SU-DHL-6 (cell line): ENCODE measurements at regions not wholly inside any gene's neighbourhood (a gene's known extent, or its start where the extent isn't known, plus 50 kb on each side); places are given as distances from the start of the nearest gene placed in this dataset.

Source experiments
- H2AFZ ChIP-seq: fragments of 200-600 bp; sonication (generic); 2 replicates; pipeline ENCODE4 v1.6.1; 2014; ENCODE audit warnings: low read depth, mild to moderate bottlenecking, moderate library complexity, mixed read lengths, antibody characterized with exemption, low read length; ENCODE audit not compliant: severe bottlenecking
- H3F3A ChIP-seq: fragments of 200-600 bp; shearing (Covaris generic); 2 replicates; pipeline ENCODE4 v1.6.0; 2016; ENCODE audit warnings: antibody characterized with exemption, mild to moderate bottlenecking; ENCODE audit not compliant: insufficient read depth
- H3K27ac ChIP-seq: fragments of 200-600 bp; sonication (generic); 2 replicates; pipeline ENCODE4 v1.5.1; 2016; ENCODE audit warnings: low read depth, mild to moderate bottlenecking, low read length, moderate library complexity, mixed read lengths
- H3K27me3 ChIP-seq: fragments of 200-600 bp; sonication (generic), shearing (Covaris generic); 2 replicates; pipeline ENCODE4 v1.6.0; 2014; ENCODE audit warnings: mild to moderate bottlenecking, low read length
- H3K36me3 ChIP-seq: fragments of 200-600 bp; sonication (generic); 2 replicates; pipeline ENCODE4 v1.6.1; 2014; ENCODE audit warnings: mild to moderate bottlenecking, low read length, mixed read lengths
- H3K4me2 ChIP-seq: fragments of 300-600, 200-600 bp; shearing (Covaris generic), sonication (generic); 2 replicates; pipeline ENCODE4 v1.6.0; 2014; ENCODE audit warnings: low read length, low read depth, mild to moderate bottlenecking; ENCODE audit not compliant: poor library complexity, severe bottlenecking
- H3K4me3 ChIP-seq: fragments of 200-600 bp; sonication (generic); 2 replicates; pipeline ENCODE4 v1.5.1; 2014; ENCODE audit warnings: antibody characterized with exemption, low read length, mild to moderate bottlenecking, mixed read lengths; ENCODE audit not compliant: insufficient read depth, poor library complexity, severe bottlenecking
- H3K79me2 ChIP-seq: fragments of 200-600 bp; sonication (generic); 2 replicates; pipeline ENCODE4 v1.6.1; 2014; ENCODE audit warnings: mild to moderate bottlenecking, low read length, moderate library complexity; ENCODE audit not compliant: insufficient read depth
- H3K9ac ChIP-seq: fragments of 200-600 bp; sonication (generic); 2 replicates; pipeline ENCODE4 v1.7.0; 2014; ENCODE audit warnings: mild to moderate bottlenecking, low read length
- H3K9me2 ChIP-seq: fragments of 200-600 bp; sonication (generic); replicated peaks from 2 replicates; pipeline ENCODE4 v1.6.1; 2014; ENCODE audit warnings: low read length; ENCODE audit not compliant: insufficient read depth
- H3K9me3 ChIP-seq: fragments of 200-600 bp; sonication (generic); 2 replicates; pipeline ENCODE4 v1.6.1; 2014; ENCODE audit warnings: low read length, mixed read lengths; ENCODE audit not compliant: insufficient read depth
- H4K20me1 ChIP-seq: fragments of 200-600 bp; sonication (generic); 2 replicates; pipeline ENCODE4 v1.6.1; 2014; ENCODE audit warnings: low read depth, mild to moderate bottlenecking, antibody characterized with exemption, low read length, moderate library complexity, mixed read lengths
- CTCF ChIP-seq: fragments of 200-600 bp; sonication (generic); IDR thresholded peaks from one replicate; pipeline ENCODE4 v1.5.1; 2017; ENCODE audit warnings: antibody characterized with exemption, mild to moderate bottlenecking, low read length, moderate library complexity; ENCODE audit not compliant: insufficient read depth, poor library complexity, severe bottlenecking
- EZH2phosphoT487 ChIP-seq: fragments of 200-600 bp; sonication (generic), shearing (Covaris generic); conservative IDR thresholded peaks from 2 replicates; pipeline ENCODE4 v1.6.1; 2018; ENCODE audit warnings: mild to moderate bottlenecking, antibody characterized with exemption, low read length, moderate library complexity, mixed read lengths

- no peak overlapping the region for H2AFZ ChIP-seq
- H3K4me3 ChIP-seq, result no peak overlapping the region
- H3K27ac ChIP-seq, result no peak overlapping the region
- no peaks in the 10 kb centered on the region for H4K20me1 ChIP-seq
- no peaks in the 10 kb centered on the region for H3K36me3 ChIP-seq
- no peaks in the 10 kb centered on the region for H3K9me3 ChIP-seq
- no peaks in the 10 kb centered on the region for H3K9me2 ChIP-seq
- no peaks in the 10 kb centered on the region for H3F3A ChIP-seq
- no peaks in the 10 kb centered on the region for H3K79me2 ChIP-seq
- no peaks in the 10 kb centered on the region for H3K27me3 ChIP-seq
- TF ChIP-seq CTCF, result no peak
- H3K9ac ChIP-seq, result no peak overlapping the region
- no peak overlapping the region for H3K4me2 ChIP-seq
Observed at GRCh38 chr15:94770199-94770598, 538.8 kb downstream of the MCTP2 start.

GRCh38 chr15:94777037-94777436, 545.7 kb downstream of the MCTP2 start:
- Histone ChIP-seq H3K79me2 (no peaks in the 10 kb centered on the region), H3K27me3 (no peaks in the 10 kb centered on the region), H3F3A (no peaks in the 10 kb centered on the region), H3K9me2 (no peaks in the 10 kb centered on the region), H4K20me1 (no peaks in the 10 kb centered on the region), H3K4me2 (no peak overlapping the region), H3K9me3 (no peaks in the 10 kb centered on the region), H2AFZ (no peak overlapping the region), H3K27ac (no peak overlapping the region), H3K4me3 (no peak overlapping the region), H3K9ac (no peak overlapping the region), H3K36me3 (no peaks in the 10 kb centered on the region)
- TF ChIP-seq EZH2phosphoT487, result no peak
- no peak for TF ChIP-seq CTCF

- Histone ChIP-seq H3K27ac (no peak overlapping the region), H3K9me3 (no peaks in the 10 kb centered on the region), H3K27me3 (no peaks in the 10 kb centered on the region), H3F3A (no peaks in the 10 kb centered on the region), H3K4me2 (no peak overlapping the region), H3K9me2 (no peaks in the 10 kb centered on the region), H3K36me3 (no peaks in the 10 kb centered on the region), H4K20me1 (no peaks in the 10 kb centered on the region), H3K9ac (no peak overlapping the region), H3K4me3 (no peak overlapping the region), H3K79me2 (no peaks in the 10 kb centered on the region), H2AFZ (no peak overlapping the region)
- TF ChIP-seq CTCF (no peak), EZH2phosphoT487 (no peak)
Observed at GRCh38 chr15:94778840-94779239, 547.5 kb downstream of the MCTP2 start.

GRCh38 chr15:94780166-94780565, 548.8 kb downstream of the MCTP2 start:
- Histone ChIP-seq H3K27me3 (no peaks in the 10 kb centered on the region), H3K36me3 (no peaks in the 10 kb centered on the region), H4K20me1 (no peaks in the 10 kb centered on the region), H3K79me2 (no peaks in the 10 kb centered on the region), H3K27ac (no peak overlapping the region), H3K9me2 (no peaks in the 10 kb centered on the region), H3K9me3 (no peaks in the 10 kb centered on the region), H3F3A (no peaks in the 10 kb centered on the region), H2AFZ (no peak overlapping the region), H3K9ac (no peak overlapping the region), H3K4me3 (no peak overlapping the region), H3K4me2 (no peak overlapping the region)
- TF ChIP-seq EZH2phosphoT487 (no peak), CTCF (no peak)
